AG10803 (cell line): ENCODE measurements at regions not wholly inside any gene's neighbourhood (a gene's known extent, or its start where the extent isn't known, plus 50 kb on each side); places are given as distances from the start of the nearest gene placed in this dataset.

ENCODE experiments used
- DNase-seq: peaks from one replicate; pipeline ENCODE4 v3.0.0; 2010; ENCODE audit warnings: low read depth
- H3K4me3 ChIP-seq: 2 replicates; pipeline ENCODE4 v1.5.1; 2011; ENCODE audit warnings: mild to moderate bottlenecking, low read length, control low read depth
- TF ChIP-seq, protein P1 (sequence below): conservative IDR thresholded peaks from 2 replicates; pipeline ENCODE4 v1.5.1; 2011; ENCODE audit warnings: mild to moderate bottlenecking, low read length, control low read depth, inconsistent platforms

DNA sequence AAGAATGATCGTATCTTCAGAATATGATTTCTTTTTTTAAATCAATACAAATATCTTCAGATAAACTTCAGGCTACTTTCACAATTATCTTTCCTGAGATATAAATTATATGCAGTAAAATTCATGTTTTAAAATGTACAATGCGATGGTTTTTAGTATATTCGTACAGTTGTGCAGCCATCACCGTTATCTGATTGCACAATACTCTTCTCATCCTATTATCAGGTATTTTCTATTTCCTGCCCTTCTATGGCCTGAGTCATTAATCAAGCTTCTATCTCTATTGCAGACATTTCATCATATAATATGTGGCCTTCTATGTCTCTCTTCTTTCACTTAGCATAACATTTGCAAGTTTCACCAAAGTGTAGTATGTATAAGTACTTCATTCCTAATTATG, 1360.2 kb upstream of the SLC10A2 start:
- TF ChIP-seq, protein P1, sequence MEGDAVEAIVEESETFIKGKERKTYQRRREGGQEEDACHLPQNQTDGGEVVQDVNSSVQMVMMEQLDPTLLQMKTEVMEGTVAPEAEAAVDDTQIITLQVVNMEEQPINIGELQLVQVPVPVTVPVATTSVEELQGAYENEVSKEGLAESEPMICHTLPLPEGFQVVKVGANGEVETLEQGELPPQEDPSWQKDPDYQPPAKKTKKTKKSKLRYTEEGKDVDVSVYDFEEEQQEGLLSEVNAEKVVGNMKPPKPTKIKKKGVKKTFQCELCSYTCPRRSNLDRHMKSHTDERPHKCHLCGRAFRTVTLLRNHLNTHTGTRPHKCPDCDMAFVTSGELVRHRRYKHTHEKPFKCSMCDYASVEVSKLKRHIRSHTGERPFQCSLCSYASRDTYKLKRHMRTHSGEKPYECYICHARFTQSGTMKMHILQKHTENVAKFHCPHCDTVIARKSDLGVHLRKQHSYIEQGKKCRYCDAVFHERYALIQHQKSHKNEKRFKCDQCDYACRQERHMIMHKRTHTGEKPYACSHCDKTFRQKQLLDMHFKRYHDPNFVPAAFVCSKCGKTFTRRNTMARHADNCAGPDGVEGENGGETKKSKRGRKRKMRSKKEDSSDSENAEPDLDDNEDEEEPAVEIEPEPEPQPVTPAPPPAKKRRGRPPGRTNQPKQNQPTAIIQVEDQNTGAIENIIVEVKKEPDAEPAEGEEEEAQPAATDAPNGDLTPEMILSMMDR = no peak
- no peak overlapping the region for H3K4me3 ChIP-seq
- DNase-seq = no peak

DNA sequence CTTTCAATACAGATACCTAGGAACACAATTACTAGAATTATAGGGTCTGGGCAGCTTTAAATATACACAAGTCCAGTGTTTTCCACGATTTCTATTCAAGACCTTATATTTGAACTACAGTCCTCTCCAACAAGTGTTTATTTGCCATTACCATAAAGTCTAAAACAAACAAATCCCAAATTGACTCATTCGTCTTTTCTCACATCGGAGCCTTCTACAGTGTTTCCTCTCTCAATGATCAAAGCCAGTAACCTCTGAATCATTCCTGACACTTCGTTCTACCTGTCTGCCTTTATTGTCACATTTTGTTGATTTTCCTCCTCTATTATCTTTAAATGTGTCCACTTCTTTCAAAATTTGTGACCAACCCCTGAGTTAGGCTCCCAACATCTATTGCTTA, 1356.5 kb upstream of the SLC10A2 start:
- TF ChIP-seq, protein P1 = no peak
- no peak for DNase-seq
- H3K4me3 ChIP-seq = no peak overlapping the region

DNA sequence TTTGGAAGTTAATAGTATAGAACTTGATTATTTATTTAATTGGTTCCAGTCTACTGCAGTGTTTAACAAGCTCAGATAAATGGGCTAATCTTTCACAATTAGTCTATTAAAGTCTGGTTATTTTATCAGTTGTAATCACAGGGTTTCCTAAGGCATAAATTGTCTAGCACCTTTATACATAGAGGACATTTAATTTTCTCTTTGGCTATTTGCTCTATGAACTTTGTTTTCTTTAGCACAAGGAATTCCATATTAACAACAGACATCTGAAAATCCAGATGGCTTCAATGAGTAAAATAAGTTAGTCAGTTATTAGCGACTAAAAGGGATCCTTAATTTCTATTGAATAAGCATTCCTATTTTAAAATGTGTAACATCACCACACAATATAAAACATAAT, 1350.8 kb upstream of the SLC10A2 start:
- TF ChIP-seq, protein P1 = no peak
- DNase-seq = no peak
- H3K4me3 ChIP-seq = no peak overlapping the region

DNA sequence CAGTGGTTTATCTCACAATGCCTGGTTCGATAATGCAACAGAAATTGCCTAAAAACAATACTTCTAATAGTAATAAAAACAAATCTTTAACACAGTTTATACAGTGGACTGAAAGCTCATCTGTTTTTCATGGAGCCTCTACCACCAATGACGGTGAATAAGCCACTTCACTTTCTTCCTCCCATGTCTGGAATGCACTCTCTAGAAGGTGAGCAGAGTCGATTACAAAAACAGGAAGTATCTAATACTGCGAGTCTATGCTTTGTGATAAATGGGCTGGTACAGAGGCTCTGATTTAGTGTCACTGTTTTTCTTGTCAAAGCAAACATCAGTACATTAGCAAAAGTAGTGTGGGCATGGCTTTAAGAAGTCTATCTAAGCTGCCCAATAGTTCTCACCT, 1348.6 kb upstream of the SLC10A2 start:
- TF ChIP-seq, protein P1 = no peak
- DNase-seq = no peak
- no peak overlapping the region for H3K4me3 ChIP-seq

DNA sequence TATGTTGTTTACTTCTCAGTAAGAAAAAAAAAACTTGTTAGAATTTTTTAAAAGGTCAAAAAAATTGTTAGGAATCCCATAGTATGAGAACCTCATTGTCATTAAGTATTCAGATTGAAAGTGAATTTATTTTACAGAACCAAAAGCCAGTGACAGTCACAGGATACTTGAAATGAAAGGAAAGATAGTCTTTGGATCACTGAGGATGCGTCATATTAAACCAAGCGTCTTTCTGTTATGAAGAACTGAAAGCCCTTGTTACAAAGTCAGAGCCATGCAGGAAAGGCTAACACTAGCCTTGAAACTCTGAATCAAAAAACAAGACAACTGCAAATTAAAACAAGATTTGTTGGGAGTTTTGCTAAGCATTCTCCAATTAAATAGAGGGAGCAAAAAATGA, 1348.0 kb upstream of the SLC10A2 start:
- TF ChIP-seq, protein P1 = no peak
- no peak for DNase-seq
- H3K4me3 ChIP-seq = no peak overlapping the region

DNA sequence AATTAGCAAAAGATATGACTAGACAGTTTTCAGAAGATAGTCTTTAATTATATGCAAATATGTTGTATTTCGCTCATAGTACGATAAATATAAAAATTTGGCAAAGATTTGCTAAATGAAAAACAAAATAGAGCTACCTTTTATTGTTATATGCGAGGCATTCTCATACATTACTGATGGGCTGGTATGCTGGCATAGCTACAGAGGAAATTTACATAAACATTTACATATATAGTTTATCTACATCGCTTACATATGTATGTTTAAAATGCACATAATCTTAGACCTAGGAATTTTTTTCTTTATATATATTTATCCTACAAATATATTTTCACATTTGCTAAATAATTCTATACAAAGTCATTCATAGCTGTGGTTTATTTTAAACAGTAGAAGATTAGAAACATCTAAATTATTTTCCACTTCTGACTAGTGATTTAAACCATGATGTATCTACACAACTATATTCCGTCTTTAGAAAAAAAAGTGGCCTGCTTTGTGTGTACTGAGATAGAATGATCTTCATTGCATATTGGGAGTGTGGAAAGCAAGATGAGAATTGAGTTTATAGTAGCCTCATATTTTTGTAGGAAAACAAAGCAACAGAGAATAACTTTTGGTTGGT, 1345.0 kb upstream of the SLC10A2 start:
- no peak overlapping the region for H3K4me3 ChIP-seq
- no peak for DNase-seq
- TF ChIP-seq, protein P1 = no peak

DNA sequence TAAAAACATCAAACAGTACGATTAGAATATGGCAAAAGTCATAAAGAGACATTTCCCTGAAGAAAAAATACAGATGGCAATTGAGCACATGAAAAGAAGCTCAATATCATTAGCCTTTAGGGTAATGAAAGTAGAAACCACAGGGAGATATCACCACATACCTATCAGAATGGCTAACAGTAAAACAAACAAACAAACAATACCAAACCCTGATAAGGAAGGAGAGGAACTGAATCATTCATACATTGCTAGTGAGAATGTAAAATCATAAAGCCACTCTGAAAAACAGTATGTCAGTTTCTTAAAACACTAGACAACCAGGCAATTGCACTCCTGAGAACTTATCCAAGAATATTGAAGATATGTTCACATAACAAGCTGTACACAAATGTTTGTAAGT, 1342.5 kb upstream of the SLC10A2 start:
- H3K4me3 ChIP-seq = no peak overlapping the region
- TF ChIP-seq, protein P1 = no peak
- no peak for DNase-seq
